Stimulated activated CD4-positive, alpha-beta T cell treated with anti-CD3 and anti-CD28 coated beads, TNF-alpha, amount 100 ng/mL, for 48 hours (primary cell): ENCODE measurements at regions not wholly inside any gene's neighbourhood (a gene's known extent, or its start where the extent isn't known, plus 50 kb on each side); places are given as distances from the start of the nearest gene placed in this dataset.

Experiments used
- DNase-seq, 3 donors: peaks; one replicate each; pipeline ENCODE4 v3.0.0-alpha.2; 2020; ENCODE audit warnings: low read depth in 3 of 3

- no peak for DNase-seq
Measured at GRCh38 chr17:49918591-49918990, 50.4 kb upstream of the DLX4 start.
